Astrocyte (in vitro differentiated cells and primary cell): ENCODE measurements at regions not wholly inside any gene's neighbourhood (a gene's known extent, or its start where the extent isn't known, plus 50 kb on each side); places are given as distances from the start of the nearest gene placed in this dataset.

Experiments
- DNase-seq: peaks from one replicate; pipeline ENCODE4 v3.0.0-alpha.2; 2010; ENCODE audit warnings: low read depth
- FAIRE-seq: peaks from 2 replicates; lab custom pipeline; 2011; peaks lifted over from hg19 to GRCh38; lab: Jason Lieb, UNC
- H2AFZ ChIP-seq: 2 replicates; pipeline ENCODE4 v1.6.0; 2012; ENCODE audit warnings: low read depth, low read length, inconsistent platforms
- H3K27ac ChIP-seq: 2 replicates; pipeline ENCODE4 v1.5.1; 2011; ENCODE audit warnings: low read depth, low read length, inconsistent platforms
- H3K27me3 ChIP-seq: 2 replicates; pipeline ENCODE4 v1.6.0; 2011; ENCODE audit warnings: low read length, inconsistent platforms; ENCODE audit not compliant: insufficient read depth
- H3K36me3 ChIP-seq: 2 replicates; pipeline ENCODE4 v1.5.1; 2011; ENCODE audit warnings: low read length, inconsistent platforms; ENCODE audit not compliant: insufficient read depth
- H3K4me1 ChIP-seq: 2 replicates; pipeline ENCODE4 v1.5.1; 2011; ENCODE audit warnings: low read length, inconsistent platforms; ENCODE audit not compliant: insufficient read depth
- H3K4me2 ChIP-seq: 2 replicates; pipeline ENCODE4 v1.6.0; 2012; ENCODE audit warnings: low read length, inconsistent platforms
- H3K4me3 ChIP-seq: 2 replicates; pipeline ENCODE4 v1.5.1; 2011; ENCODE audit warnings: low read depth, mild to moderate bottlenecking, low read length, inconsistent platforms; ENCODE audit not compliant: insufficient read depth
- H3K79me2 ChIP-seq: 2 replicates; pipeline ENCODE4 v1.6.0; 2012; ENCODE audit warnings: mild to moderate bottlenecking, low read length, inconsistent platforms; ENCODE audit not compliant: insufficient read depth
- H3K9ac ChIP-seq: 2 replicates; pipeline ENCODE4 v1.6.0; 2012; ENCODE audit warnings: mild to moderate bottlenecking, low read length, inconsistent platforms
- H3K9me3 ChIP-seq: 2 replicates; pipeline ENCODE4 v1.5.1; 2012; ENCODE audit warnings: low read depth, mild to moderate bottlenecking, low read length, inconsistent platforms; ENCODE audit not compliant: insufficient read depth
- H4K20me1 ChIP-seq: 2 replicates; pipeline ENCODE4 v1.6.0; 2012; ENCODE audit warnings: low read length, inconsistent platforms; ENCODE audit not compliant: insufficient read depth
- H3K27ac Mint-ChIP-seq: one replicate; pipeline ENCODE4 v1.8.0; 2021; ENCODE audit warnings: mild to moderate bottlenecking, mixed read lengths; ENCODE audit not compliant: unreplicated experiment
- H3K27me3 Mint-ChIP-seq: one replicate; pipeline ENCODE4 v1.8.0; 2021; ENCODE audit warnings: low read depth, mixed read lengths; ENCODE audit not compliant: unreplicated experiment
- H3K36me3 Mint-ChIP-seq: one replicate; pipeline ENCODE4 v1.8.0; 2021; ENCODE audit warnings: low read depth, mixed read lengths; ENCODE audit not compliant: unreplicated experiment
- H3K4me1 Mint-ChIP-seq: one replicate; pipeline ENCODE4 v1.8.0; 2021; ENCODE audit warnings: low read depth, mixed read lengths; ENCODE audit not compliant: unreplicated experiment
- H3K4me3 Mint-ChIP-seq: one replicate; pipeline ENCODE4 v1.8.0; 2021; ENCODE audit warnings: mild to moderate bottlenecking, moderate library complexity, mixed read lengths; ENCODE audit not compliant: unreplicated experiment
- H3K9me3 Mint-ChIP-seq: one replicate; pipeline ENCODE4 v1.8.0; 2021; ENCODE audit warnings: mild to moderate bottlenecking, mixed read lengths; ENCODE audit not compliant: unreplicated experiment
- CTCF ChIP-seq: IDR thresholded peaks from 2 replicates; pipeline ENCODE4 v1.5.1; 2011; ENCODE audit warnings: low read depth, mild to moderate bottlenecking, inconsistent platforms, low read length, moderate library complexity; ENCODE audit not compliant: insufficient read depth
- EZH2 ChIP-seq: IDR thresholded peaks from 2 replicates; pipeline ENCODE4 v1.6.1; 2012; ENCODE audit warnings: mild to moderate bottlenecking, low read length, inconsistent platforms; ENCODE audit not compliant: insufficient read depth

GRCh38 chr18:78768656-78769501, 210.7 kb upstream of the SALL3 start:
- H3K79me2 ChIP-seq = no peaks in the 10 kb centered on the region
- no peaks in the 10 kb centered on the region for H3K4me1 Mint-ChIP-seq
- no peaks in the 10 kb centered on the region for H4K20me1 ChIP-seq
- no peaks in the 10 kb centered on the region for H3K27me3 Mint-ChIP-seq
- H2AFZ ChIP-seq = no peak overlapping the region
- no peak overlapping the region for H3K9ac ChIP-seq
- H3K36me3 ChIP-seq = no peaks in the 10 kb centered on the region
- no peaks in the 10 kb centered on the region for H3K36me3 Mint-ChIP-seq
- H3K4me3 Mint-ChIP-seq = no peak overlapping the region
- H3K27ac Mint-ChIP-seq = no peak overlapping the region
- H3K9me3 Mint-ChIP-seq = peaks cover 15% of the 10 kb centered on the region
- no peak overlapping the region for H3K27ac ChIP-seq
- no peaks in the 10 kb centered on the region for H3K4me1 ChIP-seq
- no peak overlapping the region for H3K4me3 ChIP-seq
- H3K27me3 ChIP-seq = no peaks in the 10 kb centered on the region
- FAIRE-seq (no peak), DNase-seq (no peak)
- H3K9me3 ChIP-seq = no peaks in the 10 kb centered on the region
- TF ChIP-seq EZH2 (no peak), CTCF (no peak)
- no peak overlapping the region for H3K4me2 ChIP-seq

- FAIRE-seq (no peak), DNase-seq (no peak)
- H3K27ac Mint-ChIP-seq = no peak overlapping the region
Measured at GRCh38 chr18:78769502-78770105, 210.0 kb upstream of the SALL3 start.

More at GRCh38 chr18:78769502-78770105, 210.0 kb upstream of the SALL3 start:
- Histone ChIP-seq H3K4me2 (no peak overlapping the region), H4K20me1 (no peaks in the 10 kb centered on the region), H3K36me3 (no peaks in the 10 kb centered on the region), H3K79me2 (no peaks in the 10 kb centered on the region), H3K4me3 (no peak overlapping the region), H3K27ac (no peak overlapping the region), H3K9ac (no peak overlapping the region), H3K27me3 (no peaks in the 10 kb centered on the region), H3K4me1 (no peaks in the 10 kb centered on the region), H3K9me3 (no peaks in the 10 kb centered on the region), H2AFZ (no peak overlapping the region)
- Mint-ChIP-seq H3K27me3 (no peaks in the 10 kb centered on the region), H3K4me1 (no peaks in the 10 kb centered on the region), H3K9me3 (peaks cover 15% of the 10 kb centered on the region), H3K4me3 (no peak overlapping the region), H3K36me3 (no peaks in the 10 kb centered on the region)
- no peak for TF ChIP-seq CTCF
- no peak for TF ChIP-seq EZH2
